ENCODE measurements at regions not wholly inside any gene's neighbourhood (a gene's known extent, or its start where the extent isn't known, plus 50 kb on each side); places are given as distances from the start of the nearest gene placed in this dataset.
A peak's percentile ranks its signal among the peaks of the same experiment; 100 is the strongest.

GRCh38 chr2:155442755-155443372 lies 744.4 kb downstream of the KCNJ3 start:
- no peaks in the 10 kb centered on the region for H3F3A ChIP-seq (ENCODE audit: low read length, unreplicated experiment)
- ATAC-seq (peak; percentile 98), DNase-seq (peak; percentile 83)
- no TSS peak for BruUV-seq (replicated peaks)
- no peaks in the 10 kb centered on the region for H3K79me2 ChIP-seq (ENCODE audit: low read length)
- no peaks in the 10 kb centered on the region for H3K4me1 ChIP-seq (ENCODE audit: insufficient read depth, low read length)
- peak overlapping the region; percentile 20 for H3K27ac ChIP-seq (ENCODE audit: low read length)
- H3K9me3 ChIP-seq (ENCODE audit: low read length) = no peaks in the 10 kb centered on the region
- POLR2A ChIA-PET (ENCODE audit: unreplicated experiment) = no interaction called here
- no peak overlapping the region for H3K9ac ChIP-seq (ENCODE audit: low read length)
- no peak overlapping the region for H2AFZ ChIP-seq (ENCODE audit: low read length)
- intact Hi-C loops (cut with micrococcal nuclease) = no loop called here
- H3K4me2 ChIP-seq (ENCODE audit: low read length) = no peak overlapping the region
- no peaks in the 10 kb centered on the region for H4K20me1 ChIP-seq (ENCODE audit: low read length)
- H3K9me2 ChIP-seq (replicated peaks; ENCODE audit: low read length) = no peaks in the 10 kb centered on the region
- CTCF ChIA-PET = no interaction called here
- TF ChIP-seq CTCF (conservative IDR thresholded peaks at IDR 0.05; ENCODE audit: low read depth, low read length) (no peak), EZH2 (IDR thresholded peaks at IDR 0.05; ENCODE audit: low read length, unreplicated experiment) (no peak), EZH2phosphoT487 (IDR thresholded peaks at IDR 0.05; ENCODE audit: borderline replicate concordance, low read length) (no peak)
- no peaks in the 10 kb centered on the region for H3K36me3 ChIP-seq (ENCODE audit: low read depth, low read length)
- H3K4me3 ChIP-seq (ENCODE audit: low read length) = no peak overlapping the region
- no peaks in the 10 kb centered on the region for H3K27me3 ChIP-seq (ENCODE audit: low read length)

GRCh38 chr2:155442088-155442487 lies 743.6 kb downstream of the KCNJ3 start:
- Histone ChIP-seq H3K27me3 (ENCODE audit: low read length) (no peaks in the 10 kb centered on the region), H3K9ac (ENCODE audit: low read length) (no peak overlapping the region), H3K27ac (ENCODE audit: low read length) (no peak overlapping the region; the same call in 1 of the 2 replicates), H3K79me2 (ENCODE audit: low read length) (no peaks in the 10 kb centered on the region), H3K36me3 (ENCODE audit: low read depth, low read length) (no peaks in the 10 kb centered on the region), H3F3A (ENCODE audit: low read length, unreplicated experiment) (no peaks in the 10 kb centered on the region), H3K4me1 (ENCODE audit: insufficient read depth, low read length) (no peaks in the 10 kb centered on the region), H3K9me2 (replicated peaks; ENCODE audit: low read length) (no peaks in the 10 kb centered on the region), H4K20me1 (ENCODE audit: low read length) (no peaks in the 10 kb centered on the region), H3K9me3 (ENCODE audit: low read length) (no peaks in the 10 kb centered on the region), H3K4me3 (ENCODE audit: low read length) (no peak overlapping the region), H2AFZ (ENCODE audit: low read length) (no peak overlapping the region), H3K4me2 (ENCODE audit: low read length) (no peak overlapping the region)
- BruUV-seq (replicated peaks) = no TSS peak
- ATAC-seq = no peak
- TF ChIP-seq EZH2 (IDR thresholded peaks at IDR 0.05; ENCODE audit: low read length, unreplicated experiment) (no peak), CTCF (conservative IDR thresholded peaks at IDR 0.05; ENCODE audit: low read depth, low read length) (no peak), EZH2phosphoT487 (IDR thresholded peaks at IDR 0.05; ENCODE audit: borderline replicate concordance, low read length) (no peak)
- DNase-seq = no peak
- intact Hi-C loops (cut with micrococcal nuclease) = no loop called here
- ChIA-PET POLR2A (ENCODE audit: unreplicated experiment) (no interaction called here), CTCF (no interaction called here)

- ChIA-PET CTCF (no interaction called here), POLR2A (ENCODE audit: unreplicated experiment) (no interaction called here)
- Histone ChIP-seq H3K4me1 (ENCODE audit: insufficient read depth, low read length) (no peaks in the 10 kb centered on the region), H3K9ac (ENCODE audit: low read length) (no peak overlapping the region), H3K4me3 (ENCODE audit: low read length) (no peak overlapping the region), H2AFZ (ENCODE audit: low read length) (no peak overlapping the region), H3K27ac (ENCODE audit: low read length) (no peak overlapping the region), H3K9me2 (replicated peaks; ENCODE audit: low read length) (no peaks in the 10 kb centered on the region; the same call in 1 of the 2 replicates), H3K4me2 (ENCODE audit: low read length) (no peak overlapping the region), H3K9me3 (ENCODE audit: low read length) (no peaks in the 10 kb centered on the region), H3K36me3 (ENCODE audit: low read depth, low read length) (no peaks in the 10 kb centered on the region), H3F3A (ENCODE audit: low read length, unreplicated experiment) (no peaks in the 10 kb centered on the region), H4K20me1 (ENCODE audit: low read length) (no peaks in the 10 kb centered on the region), H3K27me3 (ENCODE audit: low read length) (no peaks in the 10 kb centered on the region), H3K79me2 (ENCODE audit: low read length) (no peaks in the 10 kb centered on the region)
- ATAC-seq = no peak
- no peak for TF ChIP-seq EZH2phosphoT487 (IDR thresholded peaks at IDR 0.05; ENCODE audit: borderline replicate concordance, low read length)
- TF ChIP-seq CTCF (conservative IDR thresholded peaks at IDR 0.05; ENCODE audit: low read depth, low read length) = no peak
- no peak for TF ChIP-seq EZH2 (IDR thresholded peaks at IDR 0.05; ENCODE audit: low read length, unreplicated experiment)
- DNase-seq = no peak
- no TSS peak for BruUV-seq (replicated peaks)
- intact Hi-C loops (cut with micrococcal nuclease) = no loop called here
Observed at GRCh38 chr2:155431004-155431507, 732.6 kb downstream of the KCNJ3 start.
